GM23338 (cell line): ENCODE measurements at regions not wholly inside any gene's neighbourhood (a gene's known extent, or its start where the extent isn't known, plus 50 kb on each side); places are given as distances from the start of the nearest gene placed in this dataset.

Experiments used
- CTCF ChIP-seq, 2 experiments: fragments of 200-600 bp in 1 of 2; sonication (generic) in 1 of 2; conservative IDR thresholded peaks; 2 replicates each; pipeline versions ENCODE4 v1.5.1 to v1.6.1; 2016 to 2017; ENCODE audit warnings: antibody characterized with exemption in 2 of 2, low read depth in 2 of 2, mild to moderate bottlenecking in 2 of 2, moderate library complexity in 1 of 2
- EZH2 ChIP-seq: fragments of 200-600 bp; sonication (generic); IDR thresholded peaks from one replicate; pipeline ENCODE4 v1.8.0; 2017; ENCODE audit warnings: antibody characterized with exemption, mild to moderate bottlenecking, low read depth; ENCODE audit not compliant: unreplicated experiment
- POLR2AphosphoS5 ChIP-seq: IDR thresholded peaks from 2 replicates; pipeline ENCODE4 v1.6.1; 2016; ENCODE audit warnings: antibody characterized with exemption, low read depth
- REST ChIP-seq: IDR thresholded peaks from one replicate; pipeline ENCODE4 v1.6.1; 2018; ENCODE audit warnings: antibody characterized with exemption; ENCODE audit not compliant: unreplicated experiment

- no peak for TF ChIP-seq REST
- TF ChIP-seq POLR2AphosphoS5: no peak
- TF ChIP-seq CTCF (conservative IDR thresholded peaks at IDR 0.05; ENCODE audit: low read depth in 2 of 2): no peak
- no peak for TF ChIP-seq EZH2
Observed at GRCh38 chr2:103196802-103197201, 435.0 kb downstream of the TMEM182 start.
